ENCODE measurements at regions not wholly inside any gene's neighbourhood (a gene's known extent, or its start where the extent isn't known, plus 50 kb on each side); places are given as distances from the start of the nearest gene placed in this dataset.

- Histone ChIP-seq H3K27ac (ENCODE audit: insufficient read depth in 1 of 2, low read depth in 1 of 2, low read length in 2 of 2, poor library complexity in 1 of 2, severe bottlenecking in 2 of 2) (no peak overlapping the region), H3K36me3 (ENCODE audit: control insufficient read depth in 4 of 4, insufficient read depth in 4 of 4, low read length in 3 of 4) (peaks cover 0 to 3% (median 0%) of the 10 kb centered on the region in 4 experiments), H3K4me1 (ENCODE audit: control extremely low read depth in 1 of 4, control insufficient read depth in 4 of 4, insufficient read depth in 4 of 4, low read length in 3 of 4) (peaks cover 4 to 16% (median 14%) of the 10 kb centered on the region in 4 experiments), H3K9me3 (ENCODE audit: control extremely low read depth in 1 of 5, control insufficient read depth in 4 of 5, insufficient read depth in 2 of 5, low read depth in 1 of 5, low read length in 4 of 5) (peaks cover 0 to 18% (median 11%) of the 10 kb centered on the region in 5 experiments), H3K4me3 (ENCODE audit: control insufficient read depth in 1 of 7, extremely low read depth in 1 of 7, insufficient read depth in 4 of 7, low read depth in 2 of 7, low read length in 6 of 7) (no peak overlapping the region), H3K27me3 (replicated peaks in 2 of 5; ENCODE audit: control insufficient read depth in 4 of 5, insufficient read depth in 5 of 5, low read length in 4 of 5) (peaks cover 0 to 27% (median 5%) of the 10 kb centered on the region in 5 experiments)
- WGBS (ENCODE audit: insufficient coverage), result 48% methylated on average over 11 of the region's 13 CpGs
- ChIA-PET CTCF (interaction anchor here (0.7 to 6.2 kb wide), 16 partner anchors 9 to 199 kb away, joined by 3 to 29 read pairs (median 4); no protein-coding TSS in a partner anchor), POLR2A (no interaction called here)
- peak; percentile 59 to 65 (median 65) for DNase-seq
Observed at GRCh38 chr16:86016201-86016965, 117.4 kb downstream of the IRF8 start.

GRCh38 chr16:86018071-86018470 lies 119.1 kb downstream of the IRF8 start:
- Histone ChIP-seq H3K27ac (ENCODE audit: insufficient read depth in 1 of 2, low read depth in 1 of 2, low read length in 2 of 2, poor library complexity in 1 of 2, severe bottlenecking in 2 of 2) (peak overlapping the region; percentile 10 to 79), H3K4me1 (ENCODE audit: control extremely low read depth in 1 of 4, control insufficient read depth in 4 of 4, insufficient read depth in 4 of 4, low read length in 3 of 4) (peaks cover 4 to 16% (median 14%) of the 10 kb centered on the region in 4 experiments), H3K9me3 (ENCODE audit: control extremely low read depth in 1 of 5, control insufficient read depth in 4 of 5, insufficient read depth in 2 of 5, low read depth in 1 of 5, low read length in 4 of 5) (peaks cover 0 to 19% (median 11%) of the 10 kb centered on the region in 5 experiments), H3K36me3 (ENCODE audit: control insufficient read depth in 4 of 4, insufficient read depth in 4 of 4, low read length in 3 of 4) (peaks cover 0 to 3% (median 0%) of the 10 kb centered on the region in 4 experiments), H3K27me3 (replicated peaks in 2 of 5; ENCODE audit: control insufficient read depth in 4 of 5, insufficient read depth in 5 of 5, low read length in 4 of 5) (peaks cover 0 to 32% (median 5%) of the 10 kb centered on the region in 5 experiments), H3K4me3 (ENCODE audit: control insufficient read depth in 1 of 7, extremely low read depth in 1 of 7, insufficient read depth in 4 of 7, low read depth in 2 of 7, low read length in 6 of 7) (no peak overlapping the region)
- POLR2A ChIA-PET, result no interaction called here
- WGBS (ENCODE audit: insufficient coverage), result no CpG with 5 or more reads among the region's 2 CpGs
- DNase-seq, result peak in 2 of 3 donors; percentile 38 to 53
- CTCF ChIA-PET, result interaction anchor here (0.6 to 6.2 kb wide), 3 partner anchors 31 to 199 kb away, joined by 3 to 29 read pairs (median 4); no protein-coding TSS in a partner anchor

- H3K27ac ChIP-seq (ENCODE audit: insufficient read depth in 1 of 2, low read depth in 1 of 2, low read length in 2 of 2, poor library complexity in 1 of 2, severe bottlenecking in 2 of 2), result peak overlapping the region; percentile 55 to 79
- peaks cover 0 to 3% (median 0%) of the 10 kb centered on the region in 4 experiments for H3K36me3 ChIP-seq (ENCODE audit: control insufficient read depth in 4 of 4, insufficient read depth in 4 of 4, low read length in 3 of 4)
- peaks cover 4 to 16% (median 14%) of the 10 kb centered on the region in 4 experiments for H3K4me1 ChIP-seq (ENCODE audit: control extremely low read depth in 1 of 4, control insufficient read depth in 4 of 4, insufficient read depth in 4 of 4, low read length in 3 of 4)
- peaks cover 0 to 35% (median 5%) of the 10 kb centered on the region in 5 experiments for H3K27me3 ChIP-seq (replicated peaks in 2 of 5; ENCODE audit: control insufficient read depth in 4 of 5, insufficient read depth in 5 of 5, low read length in 4 of 5)
- ChIA-PET CTCF (interaction anchor here (0.6 to 6.2 kb wide), 2 partner anchors 32 to 197 kb away, joined by 4 to 29 read pairs; no protein-coding TSS in a partner anchor), POLR2A (no interaction called here)
- peaks cover 0 to 23% (median 14%) of the 10 kb centered on the region in 5 experiments for H3K9me3 ChIP-seq (ENCODE audit: control extremely low read depth in 1 of 5, control insufficient read depth in 4 of 5, insufficient read depth in 2 of 5, low read depth in 1 of 5, low read length in 4 of 5)
- H3K4me3 ChIP-seq (ENCODE audit: control insufficient read depth in 1 of 7, extremely low read depth in 1 of 7, insufficient read depth in 4 of 7, low read depth in 2 of 7, low read length in 6 of 7), result no peak overlapping the region
- WGBS (ENCODE audit: insufficient coverage), result 0% methylated on average over 4 of the region's 7 CpGs
- DNase-seq, result peak; percentile 97
Observed at GRCh38 chr16:86018487-86018886, 119.5 kb downstream of the IRF8 start.

- Histone ChIP-seq H3K4me1 (ENCODE audit: control extremely low read depth in 1 of 4, control insufficient read depth in 4 of 4, insufficient read depth in 4 of 4, low read length in 3 of 4) (peaks cover 4 to 16% (median 14%) of the 10 kb centered on the region in 4 experiments), H3K9me3 (ENCODE audit: control extremely low read depth in 1 of 5, control insufficient read depth in 4 of 5, insufficient read depth in 2 of 5, low read depth in 1 of 5, low read length in 4 of 5) (peaks cover 0 to 28% (median 18%) of the 10 kb centered on the region in 5 experiments), H3K27ac (ENCODE audit: insufficient read depth in 1 of 2, low read depth in 1 of 2, low read length in 2 of 2, poor library complexity in 1 of 2, severe bottlenecking in 2 of 2) (peak overlapping the region; percentile 55 to 79), H3K36me3 (ENCODE audit: control insufficient read depth in 4 of 4, insufficient read depth in 4 of 4, low read length in 3 of 4) (peaks cover 0 to 3% (median 0%) of the 10 kb centered on the region in 4 experiments), H3K27me3 (replicated peaks in 2 of 5; ENCODE audit: control insufficient read depth in 4 of 5, insufficient read depth in 5 of 5, low read length in 4 of 5) (peaks cover 0 to 36% (median 5%) of the 10 kb centered on the region in 5 experiments), H3K4me3 (ENCODE audit: control insufficient read depth in 1 of 7, extremely low read depth in 1 of 7, insufficient read depth in 4 of 7, low read depth in 2 of 7, low read length in 6 of 7) (peak overlapping the region in 1 of 7 experiments; percentile 8)
- DNase-seq, result peak in 2 of 3 donors; percentile 74 to 82
- POLR2A ChIA-PET, result no interaction called here
- CTCF ChIA-PET, result interaction anchor here (1.8 kb wide), 1 partner anchor 200 kb away, joined by 9 read pairs; no protein-coding TSS in a partner anchor
- WGBS (ENCODE audit: insufficient coverage), result 54% methylated on average over 4 of the region's 8 CpGs
Observed at GRCh38 chr16:86018941-86019340, 120.0 kb downstream of the IRF8 start.

GRCh38 chr16:86019446-86020047 lies 120.6 kb downstream of the IRF8 start:
- WGBS (ENCODE audit: insufficient coverage), result 73% methylated on average over 13 of the region's 14 CpGs
- H3K27ac ChIP-seq (ENCODE audit: insufficient read depth in 1 of 2, low read depth in 1 of 2, low read length in 2 of 2, poor library complexity in 1 of 2, severe bottlenecking in 2 of 2), result peak overlapping the region in 1 of 2 experiments; percentile 79
- DNase-seq, result peak in 2 of 3 donors; percentile 29 to 39
- no peak overlapping the region for H3K4me3 ChIP-seq (ENCODE audit: control insufficient read depth in 1 of 7, extremely low read depth in 1 of 7, insufficient read depth in 4 of 7, low read depth in 2 of 7, low read length in 6 of 7)
- peaks cover 0 to 36% (median 5%) of the 10 kb centered on the region in 5 experiments for H3K27me3 ChIP-seq (replicated peaks in 2 of 5; ENCODE audit: control insufficient read depth in 4 of 5, insufficient read depth in 5 of 5, low read length in 4 of 5)
- CTCF ChIA-PET, result interaction anchor here (1.8 to 2.1 kb wide), 2 partner anchors 198 to 200 kb away, joined by 7 to 9 read pairs; no protein-coding TSS in a partner anchor
- H3K4me1 ChIP-seq (ENCODE audit: control extremely low read depth in 1 of 4, control insufficient read depth in 4 of 4, insufficient read depth in 4 of 4, low read length in 3 of 4), result peaks cover 4 to 16% (median 14%) of the 10 kb centered on the region in 4 experiments
- H3K36me3 ChIP-seq (ENCODE audit: control insufficient read depth in 4 of 4, insufficient read depth in 4 of 4, low read length in 3 of 4), result peaks cover 0 to 3% (median 0%) of the 10 kb centered on the region in 4 experiments
- POLR2A ChIA-PET, result no interaction called here
- peaks cover 4 to 29% (median 20%) of the 10 kb centered on the region in 5 experiments for H3K9me3 ChIP-seq (ENCODE audit: control extremely low read depth in 1 of 5, control insufficient read depth in 4 of 5, insufficient read depth in 2 of 5, low read depth in 1 of 5, low read length in 4 of 5)

- 89% methylated on average over 7 of the region's 7 CpGs for WGBS (ENCODE audit: insufficient coverage)
- peaks cover 4 to 35% (median 24%) of the 10 kb centered on the region in 5 experiments for H3K9me3 ChIP-seq (ENCODE audit: control extremely low read depth in 1 of 5, control insufficient read depth in 4 of 5, insufficient read depth in 2 of 5, low read depth in 1 of 5, low read length in 4 of 5)
- H3K4me1 ChIP-seq (ENCODE audit: control extremely low read depth in 1 of 4, control insufficient read depth in 4 of 4, insufficient read depth in 4 of 4, low read length in 3 of 4), result peaks cover 4 to 22% (median 17%) of the 10 kb centered on the region in 4 experiments
- POLR2A ChIA-PET, result no interaction called here
- H3K27me3 ChIP-seq (replicated peaks in 2 of 5; ENCODE audit: control insufficient read depth in 4 of 5, insufficient read depth in 5 of 5, low read length in 4 of 5), result peaks cover 0 to 33% (median 3%) of the 10 kb centered on the region in 5 experiments
- no peak overlapping the region for H3K4me3 ChIP-seq (ENCODE audit: control insufficient read depth in 1 of 7, extremely low read depth in 1 of 7, insufficient read depth in 4 of 7, low read depth in 2 of 7, low read length in 6 of 7)
- H3K36me3 ChIP-seq (ENCODE audit: control insufficient read depth in 4 of 4, insufficient read depth in 4 of 4, low read length in 3 of 4), result peaks cover 0 to 3% (median 0%) of the 10 kb centered on the region in 4 experiments
- CTCF ChIA-PET, result interaction anchor here (1.1 to 2.1 kb wide), 2 partner anchors 24 to 200 kb away, joined by 3 to 7 read pairs; no protein-coding TSS in a partner anchor
- no peak for DNase-seq
- H3K27ac ChIP-seq (ENCODE audit: insufficient read depth in 1 of 2, low read depth in 1 of 2, low read length in 2 of 2, poor library complexity in 1 of 2, severe bottlenecking in 2 of 2), result no peak overlapping the region
Observed at GRCh38 chr16:86020971-86021370, 122.0 kb downstream of the IRF8 start.
